CD14-positive monocyte (primary cell): ENCODE measurements at regions not wholly inside any gene's neighbourhood (a gene's known extent, or its start where the extent isn't known, plus 50 kb on each side); places are given as distances from the start of the nearest gene placed in this dataset.

Experiments
- DNase-seq, 3 donors: peaks; one replicate each; pipeline ENCODE4 v3.0.0-alpha.2; 2011 to 2022
- H2AFZ ChIP-seq: 2 replicates; pipeline ENCODE4 v1.6.0; 2012; ENCODE audit warnings: mild to moderate bottlenecking, low read depth, low read length, inconsistent platforms; ENCODE audit not compliant: insufficient read depth, poor library complexity, severe bottlenecking
- H3K27ac ChIP-seq, 2 donors: 1 replicate in 1 of 2; 2 replicates in 1 of 2; pipeline ENCODE4 v1.5.1; 2012 to 2013; ENCODE audit warnings: low read length in 2 of 2, control low read depth in 1 of 2, inconsistent platforms in 1 of 2, low read depth in 1 of 2, mild to moderate bottlenecking in 1 of 2
- H3K27me3 ChIP-seq, 2 donors: one replicate each; pipeline versions ENCODE4 v1.6.0 to v1.6.1; 2011 to 2013; ENCODE audit warnings: low read length in 2 of 2; ENCODE audit not compliant: control insufficient read depth in 2 of 2, insufficient read depth in 2 of 2
- H3K36me3 ChIP-seq, 2 donors: replicated peaks in 1 of 2; 1 replicate in 1 of 2; 2 replicates in 1 of 2; pipeline versions ENCODE4 v1.5.1 to v1.6.1; 2012 to 2013; ENCODE audit warnings: low read length in 2 of 2, control low read depth in 1 of 2, inconsistent platforms in 1 of 2, mild to moderate bottlenecking in 1 of 2; ENCODE audit not compliant: insufficient read depth in 2 of 2, control insufficient read depth in 1 of 2
- H3K4me1 ChIP-seq, 2 donors: 1 replicate in 1 of 2; 2 replicates in 1 of 2; pipeline versions ENCODE4 v1.5.1 to v1.6.1; 2012 to 2013; ENCODE audit warnings: low read length in 2 of 2, control low read depth in 1 of 2, inconsistent platforms in 1 of 2, mild to moderate bottlenecking in 1 of 2, moderate library complexity in 1 of 2; ENCODE audit not compliant: insufficient read depth in 2 of 2, control insufficient read depth in 1 of 2
- H3K4me2 ChIP-seq: replicated peaks from 2 replicates; pipeline ENCODE3; 2012; ENCODE audit warnings: low read length, moderate library complexity, mild to moderate bottlenecking; ENCODE audit not compliant: poor library complexity, severe bottlenecking; ENCODE audit errors: extremely low read depth
- H3K4me3 ChIP-seq, 3 experiments: fragments of 200-600 bp in 1 of 3; sonication (generic) in 1 of 3; replicated peaks in 1 of 3; 1 replicate in 2 of 3; 2 replicates in 1 of 3; pipeline ENCODE4 v1.5.1; 2011 to 2013; ENCODE audit warnings: low read length in 3 of 3, mild to moderate bottlenecking in 3 of 3, control low read depth in 2 of 3, low read depth in 2 of 3, inconsistent platforms in 1 of 3, moderate library complexity in 1 of 3
- H3K79me2 ChIP-seq: 2 replicates; pipeline ENCODE4 v1.6.0; 2012; ENCODE audit warnings: mild to moderate bottlenecking, control low read depth, inconsistent platforms, low read length, moderate library complexity; ENCODE audit not compliant: insufficient read depth
- H3K9ac ChIP-seq: 2 replicates; pipeline ENCODE4 v1.6.0; 2017; ENCODE audit warnings: low read length, mild to moderate bottlenecking; ENCODE audit not compliant: insufficient read depth, poor library complexity, severe bottlenecking
- H3K9me3 ChIP-seq, 2 donors: replicated peaks in 1 of 2; 1 replicate in 1 of 2; 2 replicates in 1 of 2; pipeline versions ENCODE4 v1.5.1 to v1.6.1; 2012 to 2013; ENCODE audit warnings: low read length in 2 of 2, control low read depth in 1 of 2; ENCODE audit not compliant: control insufficient read depth in 1 of 2, insufficient read depth in 1 of 2
- H4K20me1 ChIP-seq: 2 replicates; pipeline ENCODE4 v1.6.0; 2012; ENCODE audit warnings: mild to moderate bottlenecking, low read length, control low read depth, moderate library complexity; ENCODE audit not compliant: insufficient read depth
- H3K27ac Mint-ChIP-seq, 7 donors: one replicate each; pipeline ENCODE4 v1.8.0; 2020; ENCODE audit warnings: mild to moderate bottlenecking in 7 of 7, mixed read lengths in 7 of 7, moderate library complexity in 6 of 7, inconsistent platforms in 2 of 7
- H3K27me3 Mint-ChIP-seq, 3 donors: one replicate each; pipeline ENCODE4 v1.8.0; 2021 to 2022; ENCODE audit warnings: low read depth in 3 of 3, mild to moderate bottlenecking in 3 of 3, mixed read lengths in 3 of 3, moderate library complexity in 3 of 3, inconsistent platforms in 1 of 3
- H3K36me3 Mint-ChIP-seq, 2 donors: one replicate each; pipeline ENCODE4 v1.8.0; 2020; ENCODE audit warnings: mixed read lengths in 2 of 2, inconsistent platforms in 1 of 2, mild to moderate bottlenecking in 1 of 2
- H3K4me1 Mint-ChIP-seq: one replicate; pipeline ENCODE4 v1.8.0; 2020; ENCODE audit warnings: mild to moderate bottlenecking, mixed read lengths
- H3K4me3 Mint-ChIP-seq, 2 donors: one replicate each; pipeline ENCODE4 v1.8.0; 2020; ENCODE audit warnings: mild to moderate bottlenecking in 2 of 2, mixed read lengths in 2 of 2, moderate library complexity in 1 of 2
- H3K9me3 Mint-ChIP-seq, 7 donors: one replicate each; pipeline ENCODE4 v1.8.0; 2020 to 2022; ENCODE audit warnings: mixed read lengths in 7 of 7, mild to moderate bottlenecking in 6 of 7, moderate library complexity in 6 of 7, inconsistent platforms in 2 of 7
- CTCF ChIP-seq: fragments of 200-600 bp; IDR thresholded peaks from one replicate; pipeline ENCODE4 v1.8.0; 2022; ENCODE audit warnings: antibody characterized with exemption, mild to moderate bottlenecking
- WGBS: methylation state at CpG from one replicate; pipeline ENCODE4 v1.1.5; 2013; ENCODE audit warnings: missing lambda C conversion rate; ENCODE audit not compliant: insufficient coverage; 5-methylcytosine and 5-hydroxymethylcytosine counted together
- intact Hi-C, 2 donors: fragments of 100-400 bp; cut with micrococcal nuclease; formaldehyde crosslinking; loops; one replicate each; pipeline versions ENCODE4 v1.15.0 to v1.15.1; 2023

- no peak overlapping the region for H3K27ac ChIP-seq
- intact Hi-C loops: no loop called here
Observed at GRCh38 chrX:129108936-129109335, 414.4 kb downstream of the SMARCA1 start.

GRCh38 chrX:129099207-129099606 is 424.1 kb downstream of the SMARCA1 start:
- Histone ChIP-seq H3K27me3 (no peaks in the 10 kb centered on the region), H3K9me3 (no peaks in the 10 kb centered on the region), H3K4me3 (no peak overlapping the region), H2AFZ (no peak overlapping the region), H3K79me2 (no peaks in the 10 kb centered on the region), H4K20me1 (no peaks in the 10 kb centered on the region), H3K4me1 (no peaks in the 10 kb centered on the region), H3K27ac (no peak overlapping the region), H3K4me2 (no peak overlapping the region), H3K36me3 (no peaks in the 10 kb centered on the region), H3K9ac (no peak overlapping the region)
- no peak for DNase-seq
- intact Hi-C loops: no loop called here
- no peaks in the 10 kb centered on the region for H3K36me3 Mint-ChIP-seq
- H3K27ac Mint-ChIP-seq: no peak overlapping the region
- no peak overlapping the region for H3K4me3 Mint-ChIP-seq
- H3K9me3 Mint-ChIP-seq: no peaks in the 10 kb centered on the region
- WGBS: no CpG with 5 or more reads among the region's 3 CpGs
- no peaks in the 10 kb centered on the region for H3K4me1 Mint-ChIP-seq
- peaks cover 0 to 2% (median 0%) of the 10 kb centered on the region in 3 donors for H3K27me3 Mint-ChIP-seq
- no peak for TF ChIP-seq CTCF

More at GRCh38 chrX:129108936-129109335, 414.4 kb downstream of the SMARCA1 start:
- no peak overlapping the region for H3K9ac ChIP-seq
- H3K27me3 Mint-ChIP-seq: peaks cover 0 to 2% (median 0%) of the 10 kb centered on the region in 3 donors
- H3K9me3 Mint-ChIP-seq: no peaks in the 10 kb centered on the region
- no peak overlapping the region for H3K4me2 ChIP-seq
- H3K27me3 ChIP-seq: no peaks in the 10 kb centered on the region
- H2AFZ ChIP-seq: no peak overlapping the region
- H3K9me3 ChIP-seq: no peaks in the 10 kb centered on the region
- H4K20me1 ChIP-seq: no peaks in the 10 kb centered on the region
- H3K36me3 ChIP-seq: no peaks in the 10 kb centered on the region
- H3K4me1 Mint-ChIP-seq: no peaks in the 10 kb centered on the region
- no peaks in the 10 kb centered on the region for H3K79me2 ChIP-seq
- TF ChIP-seq CTCF: no peak
- no peak overlapping the region for H3K4me3 ChIP-seq
- no peaks in the 10 kb centered on the region for H3K36me3 Mint-ChIP-seq
- 100% methylated on average over 1 of the region's 4 CpGs for WGBS
- no peak for DNase-seq
- H3K4me3 Mint-ChIP-seq: no peak overlapping the region
- no peaks in the 10 kb centered on the region for H3K4me1 ChIP-seq
- no peak overlapping the region for H3K27ac Mint-ChIP-seq
